AG09319 (cell line): ENCODE measurements at regions not wholly inside any gene's neighbourhood (a gene's known extent, or its start where the extent isn't known, plus 50 kb on each side); places are given as distances from the start of the nearest gene placed in this dataset.
"Not testable (repeated sequence)": the region's sequence is repeated elsewhere in the genome, so short reads cannot be mapped to it uniquely, and the experiment has no call there.

ENCODE experiments used
- DNase-seq: peaks from one replicate; pipeline ENCODE4 v3.0.0-alpha.2; 2010; ENCODE audit warnings: low read depth; ENCODE audit errors: extremely low read depth
- CTCF ChIP-seq: IDR thresholded peaks from 2 replicates; pipeline ENCODE4 v1.5.1; 2011; ENCODE audit warnings: low read depth, mild to moderate bottlenecking, inconsistent platforms, low read length, moderate library complexity

DNA sequence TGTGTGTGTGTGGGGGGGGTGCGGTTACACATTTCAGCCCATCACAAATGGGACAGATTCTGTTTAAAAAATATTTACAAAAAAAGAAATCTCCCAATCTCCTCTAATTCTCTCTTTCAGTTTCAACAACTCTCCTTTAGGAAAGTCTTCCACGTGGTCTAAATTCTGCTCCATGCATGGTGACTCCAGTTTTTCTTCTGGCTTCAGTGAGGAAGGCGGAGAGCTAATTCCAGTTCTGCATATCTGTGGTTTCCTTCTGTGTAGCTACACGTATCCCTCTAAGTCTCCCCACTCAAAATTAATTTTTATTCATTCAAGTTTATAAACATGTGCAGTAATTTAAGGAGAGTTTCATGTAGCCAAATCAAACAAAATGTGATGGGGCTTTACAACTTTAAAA is 111.6 kb downstream of the SLC4A3 start:
- TF ChIP-seq CTCF = no peak

DNA sequence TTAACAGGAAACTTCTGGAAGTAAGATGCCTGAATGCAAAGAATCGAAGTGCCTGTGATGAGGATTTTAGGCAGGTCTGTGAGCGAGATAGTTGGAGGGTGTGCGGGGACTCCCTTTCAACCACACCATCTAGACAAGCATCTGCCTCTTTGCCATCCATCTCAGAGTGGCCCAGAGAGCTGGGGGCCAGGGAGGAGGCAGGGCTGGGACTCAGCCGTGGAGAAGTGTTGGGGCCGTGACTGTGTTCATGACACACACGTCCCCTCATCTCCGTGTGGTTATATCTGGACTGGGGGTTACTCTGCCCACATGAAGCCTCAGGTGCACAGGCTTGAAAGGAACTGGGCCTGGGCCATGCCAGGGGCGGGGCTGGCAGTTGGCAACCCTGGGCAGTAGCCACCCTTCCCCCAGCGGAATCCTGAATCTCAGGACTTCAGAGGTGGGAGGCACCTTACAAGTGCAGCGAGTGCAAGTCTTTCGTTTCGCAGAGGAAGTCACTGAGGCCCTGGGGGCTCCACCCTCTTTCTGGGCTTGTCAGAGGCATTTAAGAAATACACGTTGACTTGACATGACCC is 112.5 kb downstream of the SLC4A3 start:
- DNase-seq = no peak
- no peak for TF ChIP-seq CTCF

More for the DNA sequence above, 111.6 kb downstream of the SLC4A3 start:
- peak; percentile 67 for DNase-seq

- TF ChIP-seq CTCF = no peak
- DNase-seq = no peak
Measured at GRCh38 chr2:219743548-219743947, 116.1 kb downstream of the SLC4A3 start.

DNA sequence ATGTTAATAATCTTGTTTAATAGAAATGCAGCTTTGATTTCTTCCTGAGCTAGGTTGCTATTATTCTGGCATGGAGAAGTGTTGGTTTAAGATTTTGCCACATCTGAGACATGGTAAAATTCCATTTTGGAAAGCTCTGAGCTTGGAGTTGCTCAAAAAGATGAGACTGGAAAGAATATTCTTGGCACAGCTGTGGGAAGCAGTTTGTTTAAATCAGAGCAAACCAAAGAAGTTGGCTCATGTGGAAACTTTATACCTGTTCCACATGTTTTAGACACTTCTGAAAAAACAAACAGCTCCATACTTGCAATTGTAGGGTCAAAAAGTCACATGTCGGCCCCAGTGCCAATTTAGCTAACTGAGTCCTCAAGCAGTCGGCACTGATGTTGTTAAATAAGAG is 116.6 kb downstream of the SLC4A3 start:
- no peak for DNase-seq
- no peak for TF ChIP-seq CTCF

DNA sequence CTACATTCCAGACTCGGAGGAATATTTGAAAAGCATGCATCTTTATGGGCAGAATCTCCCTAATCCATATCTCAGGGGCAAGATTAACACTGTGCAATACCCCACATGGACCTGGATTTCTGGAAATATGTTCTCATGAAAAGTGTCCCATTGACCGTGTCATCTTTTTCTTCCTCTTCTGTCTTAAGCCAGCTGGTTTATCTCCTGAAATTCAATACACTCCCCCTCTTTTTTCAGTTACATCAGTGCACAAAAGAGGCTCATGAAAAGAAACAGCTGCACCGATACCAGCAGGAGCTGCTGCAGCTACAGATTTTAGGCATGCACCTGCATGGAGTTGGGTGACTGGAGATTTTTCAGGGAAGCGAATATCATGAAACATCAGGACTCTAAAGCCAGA is 117.2 kb downstream of the SLC4A3 start:
- TF ChIP-seq CTCF = no peak
- no peak for DNase-seq

GRCh38 chr2:219747637-219748036 is 120.2 kb downstream of the SLC4A3 start:
- no peak for TF ChIP-seq CTCF
- no peak for DNase-seq

DNA sequence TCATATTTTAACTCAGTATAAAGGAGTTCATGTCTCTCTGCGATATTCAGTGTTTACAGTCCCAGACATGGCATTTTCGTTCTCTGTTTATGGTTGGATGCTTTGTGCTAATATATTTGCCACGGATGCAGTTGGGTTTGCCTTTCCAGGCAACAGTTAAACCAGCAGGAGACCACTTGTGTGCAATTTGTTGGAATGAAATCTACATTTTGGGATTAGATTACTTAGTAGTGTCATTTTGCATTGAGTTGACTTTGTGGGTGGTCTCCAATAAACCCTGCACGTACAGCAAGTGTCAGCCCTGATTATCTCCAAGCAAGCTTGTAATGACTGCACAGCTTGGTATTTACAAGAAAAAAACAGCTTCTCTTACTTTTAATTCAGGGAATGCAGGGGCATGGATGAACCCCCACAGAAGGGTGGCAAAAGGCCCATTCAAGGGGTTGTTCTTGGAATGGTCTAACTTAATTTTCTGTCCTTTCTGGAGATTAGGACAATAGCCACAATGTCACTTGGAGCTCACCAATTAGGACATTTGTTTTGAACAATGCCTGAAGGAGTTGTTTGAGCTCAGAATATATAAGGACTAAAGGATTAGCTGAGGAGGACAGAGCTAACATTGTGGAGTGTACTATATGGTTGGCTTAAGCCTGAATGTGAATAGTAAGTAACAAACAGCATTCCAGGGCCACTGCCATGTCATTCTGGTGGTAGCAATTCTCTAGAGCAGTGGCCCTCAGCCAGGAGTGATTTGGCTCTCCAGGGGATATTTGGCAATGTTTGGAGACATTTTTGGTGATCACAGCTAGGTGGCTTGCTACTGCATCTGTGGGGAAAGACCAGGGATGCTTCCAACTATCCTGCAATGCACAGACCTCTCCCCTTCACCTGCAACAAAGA is 121.5 kb downstream of the SLC4A3 start:
- no peak for TF ChIP-seq CTCF
- DNase-seq = no peak

- DNase-seq = not testable (repeated sequence)
Measured at GRCh38 chr2:219751121-219751520, 123.7 kb downstream of the SLC4A3 start.
